Parathyroid adenoma (tissue), 2 donors: ENCODE measurements at regions not wholly inside any gene's neighbourhood (a gene's known extent, or its start where the extent isn't known, plus 50 kb on each side); places are given as distances from the start of the nearest gene placed in this dataset.

Source experiments
- H2AFZ ChIP-seq: fragments of 300-600 bp; sonication (generic); one replicate; pipeline ENCODE4 v1.7.0; 2017; ENCODE audit warnings: antibody characterized with exemption, mild to moderate bottlenecking
- H3K27ac ChIP-seq: fragments of 300-600 bp; sonication (generic); one replicate; pipeline ENCODE4 v1.7.0; 2017
- H3K27me3 ChIP-seq: fragments of 300-600 bp; sonication (generic); one replicate; pipeline ENCODE4 v1.7.0; 2017; ENCODE audit warnings: low read length; ENCODE audit not compliant: control insufficient read depth, insufficient read depth
- H3K36me3 ChIP-seq: fragments of 300-600 bp; sonication (generic); one replicate; pipeline ENCODE4 v1.7.0; 2017; ENCODE audit warnings: low read length; ENCODE audit not compliant: control insufficient read depth, insufficient read depth
- H3K4me1 ChIP-seq: fragments of 300-600 bp; sonication (generic); one replicate; pipeline ENCODE4 v1.7.0; 2017; ENCODE audit warnings: control low read depth
- H3K4me2 ChIP-seq: fragments of 300-600 bp; sonication (generic); one replicate; pipeline ENCODE4 v1.7.0; 2017; ENCODE audit warnings: low read length
- H3K4me3 ChIP-seq: fragments of 300-600 bp; sonication (generic); one replicate; pipeline ENCODE4 v1.7.0; 2017; ENCODE audit warnings: low read depth, low read length
- H3K79me2 ChIP-seq: fragments of 300-600 bp; sonication (generic); one replicate; pipeline ENCODE4 v1.7.0; 2017; ENCODE audit warnings: control low read depth
- H3K9ac ChIP-seq: fragments of 300-600 bp; sonication (generic); one replicate; pipeline ENCODE4 v1.7.0; 2017; ENCODE audit warnings: mild to moderate bottlenecking
- H3K9me3 ChIP-seq: fragments of 300-600 bp; sonication (generic); one replicate; pipeline ENCODE4 v1.7.0; 2017; ENCODE audit warnings: low read length; ENCODE audit not compliant: control insufficient read depth
- CTCF ChIP-seq: fragments of 300-600 bp; sonication (generic); IDR thresholded peaks from one replicate; pipeline ENCODE4 v1.7.0; 2017; ENCODE audit warnings: antibody characterized with exemption, mild to moderate bottlenecking
- donor health status: primary hyperparathyroidism.

GRCh38 chr22:22080270-22080669 lies 97.7 kb upstream of the TOP3B start:
- Histone ChIP-seq H3K9me3 (no peaks in the 10 kb centered on the region), H3K9ac (no peak overlapping the region), H3K27me3 (no peaks in the 10 kb centered on the region), H3K4me1 (peaks cover 10% of the 10 kb centered on the region), H2AFZ (no peak overlapping the region), H3K27ac (no peak overlapping the region), H3K79me2 (no peaks in the 10 kb centered on the region), H3K4me3 (no peak overlapping the region), H3K36me3 (no peaks in the 10 kb centered on the region), H3K4me2 (no peak overlapping the region)
- TF ChIP-seq CTCF: no peak

GRCh38 chr22:22079404-22080148 lies 97.0 kb upstream of the TOP3B start:
- Histone ChIP-seq H3K27me3 (no peaks in the 10 kb centered on the region), H3K9me3 (no peaks in the 10 kb centered on the region), H3K27ac (no peak overlapping the region), H3K79me2 (no peaks in the 10 kb centered on the region), H3K4me1 (peaks cover 14% of the 10 kb centered on the region), H3K4me3 (no peak overlapping the region), H2AFZ (no peak overlapping the region), H3K9ac (no peak overlapping the region), H3K4me2 (no peak overlapping the region), H3K36me3 (no peaks in the 10 kb centered on the region)
- no peak for TF ChIP-seq CTCF

- Histone ChIP-seq H3K4me2 (no peak overlapping the region), H3K27me3 (no peaks in the 10 kb centered on the region), H3K36me3 (no peaks in the 10 kb centered on the region), H2AFZ (no peak overlapping the region), H3K9ac (no peak overlapping the region), H3K4me1 (peaks cover 20% of the 10 kb centered on the region), H3K79me2 (no peaks in the 10 kb centered on the region), H3K27ac (no peak overlapping the region), H3K9me3 (no peaks in the 10 kb centered on the region), H3K4me3 (no peak overlapping the region)
- no peak for TF ChIP-seq CTCF
These were observed 95.7 kb upstream of the TOP3B start for GRCh38 chr22:22078329-22078728.

GRCh38 chr22:22076932-22077703 lies 94.5 kb upstream of the TOP3B start:
- Histone ChIP-seq H3K4me1 (peaks cover 20% of the 10 kb centered on the region), H3K36me3 (no peaks in the 10 kb centered on the region), H3K79me2 (no peaks in the 10 kb centered on the region), H3K9ac (no peak overlapping the region), H3K27me3 (no peaks in the 10 kb centered on the region), H3K27ac (no peak overlapping the region), H3K9me3 (no peaks in the 10 kb centered on the region), H3K4me3 (no peak overlapping the region), H2AFZ (no peak overlapping the region), H3K4me2 (no peak overlapping the region)
- TF ChIP-seq CTCF: no peak
